MG63 (cell line): ENCODE measurements at regions not wholly inside any gene's neighbourhood (a gene's known extent, or its start where the extent isn't known, plus 50 kb on each side); places are given as distances from the start of the nearest gene placed in this dataset.

ENCODE experiments used
- DNase-seq: peaks from one replicate; pipeline ENCODE4 v3.0.0-alpha.2; 2020
- H3K27me3 ChIP-seq: fragments of 250-450 bp; sonication (Bioruptor Pico); 2 replicates; pipeline ENCODE4 v1.5.1; 2020; ENCODE audit warnings: mild to moderate bottlenecking, moderate library complexity
- H3K36me3 ChIP-seq: fragments of 250-450 bp; sonication (Bioruptor Pico); 2 replicates; pipeline ENCODE4 v1.5.1; 2020; ENCODE audit warnings: mild to moderate bottlenecking, moderate library complexity
- H3K4me3 ChIP-seq: fragments of 250-450 bp; sonication (Bioruptor Pico); 2 replicates; pipeline ENCODE4 v1.5.1; 2020; ENCODE audit warnings: mild to moderate bottlenecking, moderate library complexity
- H3K9me3 ChIP-seq: fragments of 250-450 bp; sonication (Bioruptor Pico); 2 replicates; pipeline ENCODE4 v1.5.1; 2020; ENCODE audit warnings: mild to moderate bottlenecking, moderate library complexity

GRCh38 chr20:48066246-48066645 is 281.0 kb upstream of the SULF2 start:
- H3K36me3 ChIP-seq = no peaks in the 10 kb centered on the region
- DNase-seq = peak; percentile 44
- H3K9me3 ChIP-seq = peaks cover 5% of the 10 kb centered on the region; the same call in 1 of the 2 replicates
- H3K27me3 ChIP-seq = peaks cover 2% of the 10 kb centered on the region; the same call in 1 of the 2 replicates
- H3K4me3 ChIP-seq = no peak overlapping the region

DNA sequence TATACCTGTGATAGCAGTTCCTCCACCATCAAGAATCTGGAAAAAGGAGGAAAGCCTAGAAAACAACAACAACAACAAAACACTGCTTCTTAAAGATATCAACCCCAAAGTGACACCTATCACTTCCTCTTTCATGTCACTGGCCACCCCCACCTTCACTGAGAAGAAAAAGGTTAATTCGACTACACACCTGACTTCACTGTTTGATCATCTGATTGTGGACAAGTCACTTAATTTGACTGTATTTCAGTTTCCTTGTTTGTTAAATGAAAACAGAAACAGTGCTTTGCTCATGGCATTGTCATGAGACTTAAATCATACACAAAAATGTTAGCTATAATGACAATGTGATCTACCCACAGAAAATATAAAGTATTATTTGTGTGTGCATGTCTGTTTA is 280.6 kb upstream of the SULF2 start:
- no peaks in the 10 kb centered on the region for H3K36me3 ChIP-seq
- H3K4me3 ChIP-seq = no peak overlapping the region
- peaks cover 5% of the 10 kb centered on the region; the same call in 1 of the 2 replicates for H3K9me3 ChIP-seq
- no peak for DNase-seq
- peaks cover 2% of the 10 kb centered on the region; the same call in 1 of the 2 replicates for H3K27me3 ChIP-seq

GRCh38 chr20:48064929-48065328 is 279.6 kb upstream of the SULF2 start:
- no peaks in the 10 kb centered on the region for H3K27me3 ChIP-seq
- no peaks in the 10 kb centered on the region for H3K36me3 ChIP-seq
- no peak overlapping the region for H3K4me3 ChIP-seq
- DNase-seq = no peak
- H3K9me3 ChIP-seq = peaks cover 5% of the 10 kb centered on the region; the same call in 1 of the 2 replicates

DNA sequence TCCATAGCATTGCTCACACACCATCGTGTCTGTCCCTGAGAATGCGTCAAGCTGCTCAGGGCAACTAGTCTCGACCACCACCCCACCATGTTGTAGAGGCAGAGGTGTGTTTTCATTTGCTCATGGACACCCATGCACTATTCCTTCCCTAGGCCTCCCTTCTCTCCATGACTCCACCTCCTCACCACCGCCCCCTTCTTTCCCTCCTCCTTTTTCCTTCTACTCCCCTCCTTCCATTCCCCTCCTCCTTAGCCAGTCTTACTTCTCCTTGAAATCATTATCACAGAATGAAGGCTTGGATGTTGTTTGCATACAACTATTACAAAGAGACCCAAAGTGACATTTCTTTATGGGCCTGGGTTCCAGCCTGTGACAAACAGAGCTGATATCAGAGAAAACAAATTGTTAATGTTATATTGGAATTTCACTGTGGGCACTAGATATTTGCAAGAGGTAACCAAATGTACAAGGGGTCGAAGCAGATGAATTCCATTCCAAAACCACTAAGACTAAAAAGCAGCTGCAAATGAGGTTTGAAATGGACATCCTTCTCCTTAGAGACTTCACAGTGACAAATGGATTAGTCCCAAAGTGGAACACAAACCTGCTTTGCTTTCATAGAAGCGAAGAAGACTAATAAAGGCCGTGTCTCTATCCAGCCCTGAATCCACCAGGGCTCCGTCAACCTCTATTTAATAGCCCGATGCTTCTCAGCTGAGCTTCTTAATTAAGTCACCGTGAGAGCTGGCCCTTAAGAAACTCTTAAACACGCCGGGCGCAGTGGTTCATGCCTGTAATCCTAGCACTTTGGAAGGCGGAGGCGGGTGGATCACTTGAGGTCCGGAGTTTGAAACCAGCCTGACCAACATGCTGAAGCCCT is 275.8 kb upstream of the SULF2 start:
- no peak for DNase-seq
- H3K4me3 ChIP-seq = no peak overlapping the region
- H3K27me3 ChIP-seq = 0 out of 2 replicates have a peak, but pooled peaks cover 2% of the 10 kb centered on the region
- H3K9me3 ChIP-seq = peaks cover 6% of the 10 kb centered on the region; the same call in 1 of the 2 replicates
- H3K36me3 ChIP-seq = no peaks in the 10 kb centered on the region

- Histone ChIP-seq H3K36me3 (no peaks in the 10 kb centered on the region), H3K9me3 (peaks cover 6% of the 10 kb centered on the region; the same call in 1 of the 2 replicates), H3K27me3 (peaks cover 8% of the 10 kb centered on the region; the same call in 1 of the 2 replicates), H3K4me3 (no peak overlapping the region)
- no peak for DNase-seq
Measured at GRCh38 chr20:48058611-48059559, 273.6 kb upstream of the SULF2 start.

GRCh38 chr20:48057739-48058138 is 272.5 kb upstream of the SULF2 start:
- Histone ChIP-seq H3K27me3 (peaks cover 8% of the 10 kb centered on the region; the same call in 1 of the 2 replicates), H3K9me3 (peaks cover 6% of the 10 kb centered on the region; the same call in 1 of the 2 replicates), H3K4me3 (no peak overlapping the region), H3K36me3 (no peaks in the 10 kb centered on the region)
- no peak for DNase-seq

- Histone ChIP-seq H3K27me3 (peaks cover 8% of the 10 kb centered on the region; the same call in 1 of the 2 replicates), H3K9me3 (peaks cover 6% of the 10 kb centered on the region; the same call in 1 of the 2 replicates), H3K4me3 (no peak overlapping the region), H3K36me3 (no peaks in the 10 kb centered on the region)
- no peak for DNase-seq
Measured at GRCh38 chr20:48057251-48057650, 272.0 kb upstream of the SULF2 start.

DNA sequence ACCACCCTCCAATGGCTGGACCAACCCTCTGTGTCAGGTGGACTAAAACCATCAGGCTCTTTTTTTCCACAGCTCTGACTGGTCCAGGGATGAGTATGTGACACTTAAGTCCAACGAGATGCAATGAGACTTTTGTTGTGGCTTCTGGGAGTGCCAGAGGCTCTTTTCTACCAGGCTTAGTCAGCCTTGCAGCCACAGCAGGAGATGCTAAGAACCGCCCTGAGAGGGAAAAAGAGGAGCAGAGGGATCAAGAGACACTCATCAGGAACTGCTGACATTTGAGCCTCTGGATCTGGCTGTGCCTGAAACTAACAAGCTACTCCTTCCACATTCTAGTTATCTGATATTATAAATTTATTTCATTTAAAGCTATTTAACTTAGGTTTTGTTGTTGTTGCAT is 270.9 kb upstream of the SULF2 start:
- Histone ChIP-seq H3K4me3 (no peak overlapping the region), H3K36me3 (no peaks in the 10 kb centered on the region), H3K27me3 (peaks cover 8% of the 10 kb centered on the region; the same call in 1 of the 2 replicates), H3K9me3 (peaks cover 6% of the 10 kb centered on the region; the same call in 1 of the 2 replicates)
- peak; percentile 14 for DNase-seq

DNA sequence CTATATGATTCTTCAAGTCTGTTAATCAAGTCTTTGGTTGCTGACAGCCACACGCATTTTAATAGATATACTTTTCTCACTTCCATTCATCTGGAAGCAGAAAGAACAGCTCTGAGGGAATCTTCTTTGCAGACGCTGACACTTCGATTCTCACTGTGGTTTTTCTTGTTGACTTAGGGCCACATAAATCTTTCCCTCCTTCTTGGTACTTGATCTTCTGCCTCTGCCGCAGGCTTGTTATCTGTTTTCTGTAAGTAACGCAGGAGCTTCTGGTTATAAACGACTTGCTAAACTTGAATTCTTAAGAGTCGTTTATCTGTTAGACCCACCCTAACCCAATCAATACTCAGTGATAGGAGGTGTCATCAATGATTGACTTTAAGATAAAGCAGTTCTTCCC is 268.8 kb upstream of the SULF2 start:
- no peak overlapping the region for H3K4me3 ChIP-seq
- H3K9me3 ChIP-seq = peaks cover 6% of the 10 kb centered on the region; the same call in 1 of the 2 replicates
- no peak for DNase-seq
- peaks cover 8% of the 10 kb centered on the region; the same call in 1 of the 2 replicates for H3K27me3 ChIP-seq
- no peaks in the 10 kb centered on the region for H3K36me3 ChIP-seq

- peak; percentile 41 for DNase-seq
- Histone ChIP-seq H3K4me3 (no peak overlapping the region), H3K27me3 (peaks cover 8% of the 10 kb centered on the region; the same call in 1 of the 2 replicates), H3K9me3 (peaks cover 5% of the 10 kb centered on the region; the same call in 1 of the 2 replicates), H3K36me3 (no peaks in the 10 kb centered on the region)
Measured at GRCh38 chr20:48052475-48052835, 267.2 kb upstream of the SULF2 start.

GRCh38 chr20:48051794-48052474 is 266.7 kb upstream of the SULF2 start:
- peaks cover 6% of the 10 kb centered on the region; the same call in 1 of the 2 replicates for H3K9me3 ChIP-seq
- peaks cover 8% of the 10 kb centered on the region; the same call in 1 of the 2 replicates for H3K27me3 ChIP-seq
- peak; percentile 68 for DNase-seq

GRCh38 chr20:48049641-48050040 is 264.4 kb upstream of the SULF2 start:
- H3K27me3 ChIP-seq = peaks cover 13% of the 10 kb centered on the region
- H3K4me3 ChIP-seq = no peak overlapping the region
- H3K36me3 ChIP-seq = no peaks in the 10 kb centered on the region
- no peak for DNase-seq
- H3K9me3 ChIP-seq = peaks cover 6% of the 10 kb centered on the region; the same call in 1 of the 2 replicates

More at GRCh38 chr20:48051794-48052474, 266.7 kb upstream of the SULF2 start:
- Histone ChIP-seq H3K36me3 (no peaks in the 10 kb centered on the region), H3K4me3 (no peak overlapping the region)

DNA sequence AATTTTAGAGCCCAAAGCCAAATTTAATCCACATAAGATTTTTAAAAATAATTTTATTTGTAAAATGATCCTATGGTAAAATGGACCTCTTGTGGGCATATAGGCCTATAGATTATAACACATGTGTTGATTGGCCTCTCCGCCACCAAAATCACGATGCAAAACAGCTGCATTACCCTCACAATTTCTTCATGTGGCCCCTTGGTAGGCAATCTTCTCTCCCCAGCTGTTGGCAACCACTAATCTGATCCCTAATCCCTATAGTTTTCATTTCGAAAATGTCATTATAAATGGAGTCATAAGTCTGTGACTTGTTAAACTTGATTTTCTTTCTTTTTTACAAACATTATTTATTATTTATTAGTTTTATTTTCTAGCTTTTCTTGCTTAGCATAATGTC is 263.9 kb upstream of the SULF2 start:
- Histone ChIP-seq H3K27me3 (peaks cover 13% of the 10 kb centered on the region), H3K9me3 (peaks cover 6% of the 10 kb centered on the region; the same call in 1 of the 2 replicates), H3K4me3 (no peak overlapping the region), H3K36me3 (no peaks in the 10 kb centered on the region)
- no peak for DNase-seq

- H3K36me3 ChIP-seq = no peaks in the 10 kb centered on the region
- no peak overlapping the region for H3K4me3 ChIP-seq
- peaks cover 9% of the 10 kb centered on the region; the same call in 1 of the 2 replicates for H3K9me3 ChIP-seq
- peaks cover 13% of the 10 kb centered on the region for H3K27me3 ChIP-seq
- DNase-seq = peak; percentile 13
Measured at GRCh38 chr20:48047447-48047846, 262.2 kb upstream of the SULF2 start.

DNA sequence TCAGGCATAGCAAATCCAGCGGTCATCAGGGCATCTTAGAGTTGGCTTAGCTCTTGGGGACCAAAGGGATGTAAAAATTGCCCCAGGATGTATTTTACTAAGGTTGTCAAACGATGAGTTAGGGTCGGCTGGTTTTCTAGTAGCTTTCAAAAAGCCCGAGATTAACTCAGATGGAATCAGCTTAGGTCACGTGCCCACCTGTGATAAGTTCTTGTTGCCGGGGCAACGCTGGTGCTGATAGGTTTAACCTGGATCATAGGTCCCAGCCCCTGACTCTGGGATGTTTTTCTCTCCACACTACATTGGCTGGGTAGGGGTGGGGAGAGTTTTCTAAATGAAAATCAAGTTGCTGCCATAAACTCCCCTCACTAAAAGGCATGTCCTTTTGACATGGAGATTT is 257.3 kb upstream of the SULF2 start:
- no peak overlapping the region for H3K4me3 ChIP-seq

More for the DNA sequence above, 257.3 kb upstream of the SULF2 start:
- Histone ChIP-seq H3K36me3 (no peaks in the 10 kb centered on the region), H3K9me3 (0 out of 2 replicates have a peak, but pooled peaks cover 5% of the 10 kb centered on the region), H3K27me3 (peaks cover 13% of the 10 kb centered on the region)
- DNase-seq = no peak
